NCI-H82 treated with DMSO at 0.1 percent for 48 hours (cell line): ENCODE measurements at regions not wholly inside any gene's neighbourhood (a gene's known extent, or its start where the extent isn't known, plus 50 kb on each side); places are given as distances from the start of the nearest gene placed in this dataset.

Experiments
- DNase-seq: peaks from one replicate; lab custom pipeline; 2025; ENCODE audit not compliant: unreplicated experiment; lab: John Stamatoyannopoulos, UW

- DNase-seq, result no peak
Measured at GRCh38 chr18:76133873-76134272, 361.2 kb downstream of the ZNF516 start.

GRCh38 chr18:76131738-76132137 is 363.3 kb downstream of the ZNF516 start:
- DNase-seq, result no peak

GRCh38 chr18:76130845-76131244 is 364.2 kb downstream of the ZNF516 start:
- no peak for DNase-seq

GRCh38 chr18:76126327-76126726 is 368.7 kb downstream of the ZNF516 start:
- no peak for DNase-seq

- DNase-seq, result no peak
Measured at GRCh38 chr18:76121011-76121410, 374.0 kb downstream of the ZNF516 start.

GRCh38 chr18:76115580-76115979 is 379.5 kb downstream of the ZNF516 start:
- no peak for DNase-seq

- DNase-seq, result no peak
Measured at GRCh38 chr18:76113101-76113500, 381.9 kb downstream of the ZNF516 start.

- DNase-seq, result no peak
Measured at GRCh38 chr18:76102626-76103025, 392.4 kb downstream of the ZNF516 start.

- DNase-seq, result no peak
Measured at GRCh38 chr18:76102156-76102555, 392.9 kb downstream of the ZNF516 start.

GRCh38 chr18:76099931-76100457 is 395.0 kb downstream of the ZNF516 start:
- peak; percentile 88 for DNase-seq

GRCh38 chr18:76098674-76099411 is 396.2 kb downstream of the ZNF516 start:
- no peak for DNase-seq

GRCh38 chr18:76081536-76081935 is 413.5 kb downstream of the ZNF516 start:
- DNase-seq, result no peak

GRCh38 chr18:76080430-76080829 is 414.6 kb downstream of the ZNF516 start:
- DNase-seq, result no peak

GRCh38 chr18:76075777-76076176 is 419.3 kb downstream of the ZNF516 start:
- no peak for DNase-seq

GRCh38 chr18:76064998-76065397 is 430.0 kb downstream of the ZNF516 start:
- DNase-seq, result no peak

- no peak for DNase-seq
Measured at GRCh38 chr18:76058146-76058545, 436.9 kb downstream of the ZNF516 start.

GRCh38 chr18:76057386-76057785 is 437.7 kb downstream of the ZNF516 start:
- DNase-seq, result no peak

GRCh38 chr18:76056471-76057110 is 438.5 kb downstream of the ZNF516 start:
- DNase-seq, result no peak

- DNase-seq, result no peak
Measured at GRCh38 chr18:76055578-76055977, 439.5 kb downstream of the ZNF516 start.

- no peak for DNase-seq
Measured at GRCh38 chr18:76055025-76055424, 440.0 kb downstream of the ZNF516 start.

- no peak for DNase-seq
Measured at GRCh38 chr18:76054156-76054555, 440.9 kb downstream of the ZNF516 start.

GRCh38 chr18:76053551-76053950 is 441.5 kb downstream of the ZNF516 start:
- DNase-seq, result no peak

GRCh38 chr18:76052227-76052595 is 442.8 kb downstream of the ZNF516 start:
- no peak for DNase-seq
